IPS DF 19.7 (cell line): ENCODE measurements at regions not wholly inside any gene's neighbourhood (a gene's known extent, or its start where the extent isn't known, plus 50 kb on each side); places are given as distances from the start of the nearest gene placed in this dataset.
A peak's percentile ranks its signal among the peaks of the same experiment; 100 is the strongest.
"Not testable (repeated sequence)": the region's sequence is repeated elsewhere in the genome, so short reads cannot be mapped to it uniquely, and the experiment has no call there.

ENCODE experiments used
- DNase-seq: peaks from one replicate; pipeline ENCODE4 v3.0.0-alpha.2; 2013; ENCODE audit warnings: low read depth, low spot score

DNA sequence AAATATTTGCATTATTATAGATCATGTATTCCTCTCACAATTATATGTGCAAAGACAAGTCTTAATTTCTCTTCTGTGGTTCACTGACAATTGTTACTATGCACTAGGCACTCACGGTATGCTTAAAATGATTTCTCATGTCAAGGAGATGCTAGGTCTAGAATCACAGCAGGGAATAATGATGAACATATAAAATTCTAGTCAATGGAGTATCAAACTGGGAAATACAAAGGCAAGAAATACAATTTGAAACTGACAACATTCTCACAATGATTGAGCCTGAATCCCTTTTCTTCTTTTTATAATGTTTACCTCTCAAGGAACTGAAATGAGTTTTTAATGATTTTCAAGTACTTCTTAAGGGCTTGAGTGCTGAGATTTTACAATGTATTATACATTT lies 302.3 kb upstream of the GRAMD2B start:
- no peak for DNase-seq

DNA sequence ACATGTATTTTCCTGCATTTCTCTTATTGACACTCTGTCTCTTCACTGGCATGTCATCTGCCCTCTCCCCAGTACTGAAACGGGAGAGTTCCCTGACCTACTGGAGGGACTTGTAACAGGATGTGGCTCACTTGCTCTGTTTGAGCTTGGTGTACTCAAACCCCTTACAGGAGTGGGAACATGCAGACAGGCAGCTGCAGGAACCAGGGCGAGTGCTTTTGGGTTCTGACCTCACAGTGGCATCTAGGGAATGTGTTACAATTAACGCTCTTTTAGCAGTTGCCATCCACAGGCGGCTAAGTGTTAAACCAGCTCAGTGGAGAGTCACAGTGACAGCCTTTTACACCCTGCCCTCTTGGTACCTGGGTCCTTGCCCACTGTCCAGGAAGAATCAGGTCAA lies 300.3 kb upstream of the GRAMD2B start:
- peak; percentile 52 for DNase-seq

DNA sequence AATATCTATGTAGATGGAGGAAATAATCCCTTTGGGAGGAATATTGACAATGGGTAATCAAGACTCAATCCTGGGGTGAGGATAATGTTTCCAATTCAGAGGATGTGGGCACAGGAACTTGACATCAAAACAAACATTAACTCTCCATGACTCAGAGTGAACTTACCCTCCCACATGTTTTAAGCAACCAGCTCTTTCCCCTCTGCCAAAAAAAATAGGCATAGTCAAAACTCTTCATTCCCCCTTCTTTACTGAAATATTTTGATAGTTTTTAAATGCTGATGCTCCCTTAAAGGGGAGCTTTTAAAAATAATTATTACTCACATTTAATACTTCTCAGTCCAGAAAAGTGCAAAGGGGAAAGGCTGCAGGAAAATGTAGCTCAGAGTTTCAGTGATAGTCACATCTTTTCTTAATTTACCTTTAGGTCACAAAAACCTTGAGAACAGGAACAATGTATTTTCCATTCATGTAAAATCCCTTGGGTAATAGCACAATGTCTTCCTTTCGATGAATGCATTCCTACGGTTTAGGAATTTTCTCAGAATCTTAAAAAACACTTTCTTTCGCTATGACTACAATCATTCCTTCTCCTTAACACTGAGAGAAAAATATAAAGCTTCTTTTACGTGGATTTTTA lies 298.4 kb upstream of the GRAMD2B start:
- DNase-seq = no peak

DNA sequence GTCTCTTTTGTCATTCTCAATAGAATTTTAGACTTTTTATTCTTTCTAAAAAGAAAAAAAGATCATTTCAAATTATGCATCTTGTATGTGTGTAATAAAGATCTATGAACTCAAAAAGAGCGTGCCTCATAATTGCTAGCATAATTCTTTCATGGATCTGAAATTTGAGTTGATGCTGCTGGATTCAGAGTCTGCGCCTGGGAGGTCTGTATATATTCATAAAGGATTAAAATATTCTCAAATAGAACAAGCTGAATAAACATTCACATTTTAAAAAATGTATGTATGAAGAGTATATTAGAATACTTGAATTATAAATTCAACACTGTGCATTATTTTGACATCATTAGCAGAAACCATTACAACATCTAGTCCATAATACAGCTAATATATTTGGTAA lies 297.8 kb upstream of the GRAMD2B start:
- DNase-seq = no peak

DNA sequence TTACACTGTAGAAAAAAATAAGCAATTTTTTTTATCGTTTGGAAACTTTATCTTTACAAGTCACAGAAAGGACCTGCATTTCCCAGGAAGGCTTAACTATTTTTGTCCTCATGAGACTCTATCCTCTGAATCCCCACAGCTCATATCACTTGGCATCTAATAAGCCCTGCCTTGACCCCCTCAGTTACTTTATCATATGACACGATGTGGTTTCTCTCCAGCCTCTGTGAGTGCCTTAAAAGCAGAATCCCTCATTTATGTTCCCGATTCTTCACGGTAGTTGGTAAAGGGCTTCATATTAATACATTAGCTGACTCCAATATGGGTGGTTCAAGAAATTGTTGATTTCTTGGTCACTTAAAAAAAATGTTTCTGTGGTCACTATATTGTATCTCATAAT lies 296.6 kb upstream of the GRAMD2B start:
- no peak for DNase-seq

DNA sequence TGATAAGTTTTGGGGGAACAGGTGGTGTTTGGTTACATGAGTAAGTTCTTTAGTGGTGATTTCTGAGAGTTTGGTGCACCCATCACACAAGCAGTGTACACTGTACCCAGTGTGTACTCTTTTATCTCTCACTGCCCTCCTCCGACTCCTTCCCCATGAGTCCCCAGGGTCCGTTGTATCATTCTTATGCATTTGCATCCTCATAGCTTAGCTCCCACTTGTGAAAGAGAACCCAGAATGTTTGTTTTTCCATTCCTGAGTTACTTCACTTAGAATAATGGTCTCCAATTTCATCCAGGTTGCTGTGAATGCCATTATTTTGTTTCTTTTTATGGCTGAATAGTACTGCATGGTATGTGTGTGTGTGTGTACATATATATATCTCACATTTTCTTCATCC lies 295.8 kb upstream of the GRAMD2B start:
- DNase-seq = not testable (repeated sequence)

DNA sequence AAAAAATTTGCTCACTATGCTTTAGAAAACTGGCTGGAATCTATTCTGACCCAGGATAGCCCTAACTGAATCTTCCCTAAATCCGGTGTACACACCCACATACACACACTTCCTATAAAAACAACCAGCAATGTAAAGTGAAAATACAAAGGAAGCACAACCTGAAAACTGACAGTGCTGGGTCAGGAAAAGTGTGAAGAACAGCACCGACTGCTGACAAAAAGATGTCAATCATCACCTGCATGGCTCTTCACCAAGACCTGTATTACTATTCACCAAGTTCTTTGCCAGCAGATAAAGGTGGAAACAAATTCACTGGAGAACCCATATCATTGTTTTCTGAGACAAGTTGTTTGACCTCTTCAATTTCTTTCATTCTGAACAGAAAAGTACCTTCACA lies 293.8 kb upstream of the GRAMD2B start:
- no peak for DNase-seq

DNA sequence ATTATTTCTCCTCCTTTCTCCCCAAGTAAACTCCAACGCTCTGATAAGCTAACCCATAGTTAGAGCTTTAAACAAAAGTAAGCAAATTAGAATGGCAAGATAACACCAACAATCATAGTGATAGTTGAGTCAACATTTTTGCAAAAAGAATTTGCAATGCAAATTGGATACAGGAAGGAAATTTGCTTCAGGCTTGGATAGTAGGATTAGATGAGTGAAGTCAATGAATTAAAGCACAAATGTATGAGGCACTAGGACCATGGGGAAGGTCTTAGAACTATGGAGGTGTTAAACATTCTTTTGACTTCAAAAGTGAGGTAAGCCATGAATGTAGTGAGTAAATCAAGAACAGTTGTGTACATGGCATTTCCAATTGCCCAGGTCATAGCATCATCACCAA lies 289.8 kb upstream of the GRAMD2B start:
- DNase-seq = no peak

DNA sequence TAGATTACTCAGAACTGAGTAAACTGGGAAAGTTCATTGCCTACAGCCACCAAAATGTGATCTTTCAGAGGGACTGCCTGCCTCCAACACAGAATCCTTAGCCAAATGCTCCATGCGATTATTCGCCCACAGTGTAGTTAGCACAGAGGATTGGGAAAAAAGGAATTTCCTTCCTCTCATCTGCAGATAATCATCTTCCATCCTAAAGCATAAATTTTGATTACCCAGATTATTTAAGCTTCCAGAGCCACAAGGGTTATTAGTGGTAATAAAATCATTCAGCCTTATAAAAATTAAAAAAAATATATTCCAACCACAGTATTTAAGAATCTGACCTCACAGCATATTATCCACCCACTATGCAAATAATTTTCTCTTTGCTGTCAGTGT lies 285.3 kb upstream of the GRAMD2B start:
- no peak for DNase-seq

DNA sequence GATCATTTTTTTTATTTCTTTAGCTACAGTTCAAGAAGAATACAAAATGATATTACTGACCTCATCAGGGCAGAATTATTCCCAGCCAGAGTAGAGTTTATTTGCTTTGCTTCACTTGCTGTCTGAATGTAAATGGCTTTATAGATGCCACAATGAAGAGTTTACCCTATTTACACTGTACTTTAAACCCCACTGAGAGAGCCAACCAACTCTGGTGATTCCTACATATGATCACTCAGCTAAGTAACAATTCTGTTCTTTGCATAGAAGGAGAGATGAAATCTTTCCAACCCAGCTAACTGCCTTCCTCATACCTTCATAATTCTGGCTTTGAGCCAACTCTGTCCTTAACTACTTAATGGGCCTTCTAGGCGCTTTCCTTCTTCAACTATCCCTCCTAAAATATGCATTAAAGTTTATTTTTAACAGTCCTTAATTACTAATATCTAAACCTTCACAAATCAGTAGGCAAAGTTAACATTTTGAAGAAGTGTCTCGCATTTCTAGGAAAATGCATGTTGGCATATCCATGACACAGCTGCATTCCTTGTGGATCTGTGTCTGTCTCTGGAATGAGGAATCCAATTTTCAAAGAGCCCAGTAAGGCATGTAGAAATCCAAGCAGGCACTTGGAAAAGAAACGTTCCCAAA lies 284.8 kb upstream of the GRAMD2B start:
- DNase-seq = no peak

DNA sequence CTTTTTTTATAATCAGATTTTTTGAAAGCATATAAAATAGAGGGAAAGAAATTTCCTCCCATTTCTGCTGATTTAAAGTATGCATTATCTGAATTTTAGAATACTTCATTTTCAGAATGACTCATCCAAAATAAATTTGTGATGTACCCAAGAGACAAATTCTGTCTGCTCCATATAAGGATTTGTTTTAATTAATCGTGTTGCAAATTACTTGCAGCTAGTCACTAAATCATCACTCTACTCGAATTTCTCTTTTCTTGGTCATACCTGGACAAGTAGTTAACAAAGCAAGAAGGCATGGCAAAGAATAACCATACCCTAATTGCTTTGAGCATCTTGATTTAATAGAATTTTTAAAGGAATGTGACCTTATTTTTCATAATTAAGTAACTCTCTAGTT lies 284.1 kb upstream of the GRAMD2B start:
- DNase-seq = no peak

DNA sequence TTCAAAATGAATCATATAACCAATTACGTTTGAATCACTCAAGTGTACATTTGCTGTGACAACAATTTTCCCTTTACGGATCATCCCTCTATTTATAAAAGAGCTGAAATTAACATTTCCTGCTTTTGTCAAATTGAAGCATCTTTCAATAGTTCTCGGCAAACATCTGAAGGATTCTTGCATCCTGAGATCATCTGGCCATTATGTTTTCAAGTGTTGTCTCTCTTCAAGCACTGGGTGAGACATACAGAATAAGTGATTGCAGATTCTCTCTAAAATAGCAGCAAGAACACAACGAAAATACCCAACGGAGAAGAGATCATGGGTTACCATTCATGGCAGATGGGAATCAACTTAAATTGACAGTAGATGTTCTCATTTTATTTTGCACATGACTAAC lies 283.4 kb upstream of the GRAMD2B start:
- peak; percentile 59 for DNase-seq

DNA sequence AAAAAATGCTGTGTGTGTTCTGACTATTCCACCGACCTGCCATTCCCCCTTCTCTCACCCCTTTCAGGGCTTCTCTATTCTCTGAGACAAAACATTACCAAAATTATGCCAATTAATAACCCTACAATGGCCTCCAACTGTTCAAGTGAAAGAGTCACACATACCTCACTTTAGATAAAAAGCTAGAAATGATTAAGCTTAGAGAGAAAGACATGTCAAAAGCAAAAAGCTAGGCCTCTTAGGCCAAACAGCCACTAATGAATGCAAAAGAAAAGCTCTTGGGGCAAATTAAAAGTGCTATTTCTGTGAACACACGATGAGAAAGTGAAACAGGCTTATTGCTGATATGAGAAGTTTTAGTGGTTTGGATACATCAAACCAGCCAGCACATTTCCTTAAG lies 279.6 kb upstream of the GRAMD2B start:
- no peak for DNase-seq

DNA sequence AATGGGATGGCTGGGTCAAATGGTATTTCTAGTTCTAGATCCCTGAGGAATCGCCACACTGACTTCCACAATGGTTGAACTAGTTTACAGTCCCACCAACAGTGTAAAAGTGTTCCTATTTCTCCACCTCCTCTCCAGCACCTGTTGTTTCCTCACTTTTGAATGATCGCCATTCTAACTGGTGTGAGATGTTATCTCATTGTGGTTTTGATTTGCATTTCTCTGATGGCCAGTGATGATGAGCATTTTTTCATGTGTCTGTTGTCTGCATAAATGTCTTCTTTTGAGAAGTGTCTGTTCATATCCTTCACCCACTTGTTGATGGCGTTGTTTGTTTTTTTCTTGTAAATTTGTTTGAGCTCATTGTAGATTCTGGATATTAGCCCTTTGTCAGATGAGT lies 272.9 kb upstream of the GRAMD2B start:
- not testable (repeated sequence) for DNase-seq

DNA sequence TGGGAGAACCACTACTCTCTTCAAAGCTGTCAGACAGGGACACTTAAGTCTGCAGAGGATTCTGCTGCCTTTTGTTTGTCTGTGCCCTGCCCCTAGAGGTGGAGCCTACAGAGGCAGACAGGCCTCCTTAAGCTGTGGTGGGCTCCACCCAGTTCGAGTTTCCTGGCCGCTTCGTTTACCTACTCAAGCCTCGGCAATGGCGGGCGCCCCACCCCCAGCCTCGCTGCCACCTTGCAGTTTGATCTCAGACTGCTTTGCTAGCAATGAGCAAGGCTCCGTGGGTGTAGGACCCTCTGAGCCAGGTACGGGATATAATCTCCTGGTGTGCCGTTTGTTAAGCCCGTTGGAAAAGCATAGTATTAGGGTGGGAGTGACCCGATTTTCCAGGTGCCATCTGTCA lies 267.9 kb upstream of the GRAMD2B start:
- not testable (repeated sequence) for DNase-seq

DNA sequence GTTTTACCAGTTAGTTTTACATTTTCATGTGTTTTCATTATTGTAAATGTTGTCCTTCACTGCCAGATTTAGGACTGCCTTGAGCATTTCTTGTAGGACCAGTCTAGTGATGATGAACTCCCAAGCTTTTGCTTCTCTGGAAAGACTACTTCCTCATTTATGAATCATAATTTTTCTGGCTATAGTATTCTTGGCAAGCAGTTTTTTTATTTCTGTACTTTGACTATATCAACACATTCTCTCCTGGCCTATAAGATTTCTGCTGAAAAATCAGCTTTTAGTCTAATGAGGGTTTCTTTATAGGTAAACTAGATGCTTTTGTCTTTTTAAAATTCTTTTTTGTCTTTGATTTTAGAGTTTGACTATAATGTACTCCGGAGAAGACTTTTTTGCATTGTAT lies 256.8 kb upstream of the GRAMD2B start:
- no peak for DNase-seq

DNA sequence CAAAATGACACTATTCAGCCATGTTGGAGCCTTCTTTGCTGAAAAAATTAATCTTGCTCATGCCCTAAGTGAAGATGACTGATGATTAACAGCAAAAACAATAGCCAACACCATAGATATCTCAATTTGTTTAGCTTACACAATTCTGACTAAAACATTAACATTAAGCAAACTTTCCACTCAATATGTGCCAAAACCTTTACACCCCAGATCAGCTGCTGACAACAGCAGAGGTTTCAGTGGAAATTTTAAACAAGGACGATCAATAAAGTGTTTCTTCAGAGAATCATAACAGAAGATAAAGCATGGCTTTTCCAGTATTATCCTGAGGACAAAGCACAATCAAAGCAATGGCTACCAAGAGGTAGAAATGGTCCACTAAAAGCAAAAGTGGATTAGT lies 254.4 kb upstream of the GRAMD2B start:
- no peak for DNase-seq

DNA sequence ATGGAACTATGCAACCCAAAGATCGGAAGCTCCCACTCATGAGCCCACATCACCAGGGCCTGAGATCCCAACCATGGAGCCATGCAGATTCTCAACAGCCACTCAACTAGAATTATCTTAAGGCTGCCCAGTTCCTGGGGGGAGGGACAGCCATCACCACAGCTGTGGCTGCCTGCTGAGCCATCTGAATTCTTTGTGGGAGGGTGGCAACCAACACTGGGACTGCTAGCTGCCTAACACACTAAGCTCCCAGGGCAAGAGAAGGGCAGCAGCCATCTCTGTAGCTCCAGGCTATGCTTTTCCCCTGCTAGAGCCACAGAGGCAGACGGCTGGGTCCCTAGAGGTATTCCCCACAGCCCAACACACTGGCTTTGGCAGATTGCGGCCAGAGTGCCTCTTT lies 251.3 kb upstream of the GRAMD2B start:
- DNase-seq = no peak

DNA sequence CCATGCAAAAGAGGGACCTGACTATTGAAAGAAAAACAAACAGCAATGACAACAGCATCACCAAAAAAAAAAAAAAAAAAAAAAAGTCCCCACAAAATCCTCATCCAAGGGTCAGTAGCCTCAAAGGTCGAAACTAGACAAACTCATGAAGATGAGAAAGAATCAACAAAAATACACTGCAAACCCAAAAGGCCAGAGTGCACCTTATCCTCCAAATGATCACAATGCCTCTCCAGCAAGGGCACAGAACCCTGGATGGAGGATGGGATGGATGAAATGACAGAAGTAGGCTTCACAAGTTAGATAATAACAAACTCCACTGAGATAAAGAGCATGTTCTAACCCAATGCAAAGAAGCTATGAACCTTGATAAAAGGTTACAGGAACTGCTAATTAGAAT lies 250.4 kb upstream of the GRAMD2B start:
- DNase-seq = no peak

DNA sequence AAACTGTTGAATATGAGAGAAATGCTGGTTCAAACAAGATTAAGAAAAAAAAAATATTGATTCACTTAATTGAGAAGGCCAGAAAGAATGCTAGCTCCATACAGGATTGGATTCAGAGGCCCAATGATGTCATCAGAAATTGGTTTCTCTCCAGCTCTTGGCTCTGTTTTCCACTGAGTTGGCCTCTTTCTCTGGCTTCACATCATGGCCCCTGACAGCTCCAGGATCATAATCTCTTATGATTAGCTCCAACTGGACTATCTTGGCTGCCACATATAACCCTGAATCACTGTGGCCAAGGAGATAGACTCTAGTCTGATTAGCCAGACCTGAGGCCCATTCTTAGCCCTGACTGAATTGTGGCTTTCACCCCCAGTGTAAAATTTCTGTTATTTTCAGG lies 244.7 kb upstream of the GRAMD2B start:
- no peak for DNase-seq

DNA sequence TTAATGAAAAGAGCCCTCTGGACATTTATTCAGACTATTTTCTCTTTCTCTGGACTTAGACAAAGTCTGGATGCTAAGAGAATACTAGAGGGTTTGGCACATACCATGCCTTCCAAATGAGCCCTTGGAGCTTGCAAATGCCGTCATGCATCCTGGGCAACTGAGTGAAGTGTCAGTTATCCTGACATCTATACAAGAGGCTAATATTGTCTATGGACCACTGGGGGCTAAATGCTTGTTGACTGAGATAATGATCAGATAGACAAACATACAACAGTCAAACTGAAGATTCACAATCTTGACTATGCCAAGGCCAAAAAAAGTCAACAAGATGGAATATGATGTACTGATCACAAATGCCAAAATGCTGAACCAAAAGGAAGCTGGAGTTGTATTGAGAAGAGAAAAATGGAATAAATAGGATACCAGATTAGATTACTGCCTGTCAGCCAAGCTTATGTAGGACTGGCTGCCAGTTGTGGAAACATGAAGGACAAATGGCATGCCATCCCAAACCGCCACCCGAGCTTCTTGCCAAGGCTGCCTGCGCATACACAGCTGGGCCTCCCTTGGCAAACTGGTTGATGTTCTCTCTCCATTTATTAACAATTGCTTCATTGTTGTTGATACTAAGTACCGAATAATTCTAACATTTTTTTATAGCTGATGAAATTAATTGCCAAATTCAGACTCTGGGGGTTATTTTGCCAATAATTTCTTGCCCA lies 240.1 kb upstream of the GRAMD2B start:
- DNase-seq = no peak

DNA sequence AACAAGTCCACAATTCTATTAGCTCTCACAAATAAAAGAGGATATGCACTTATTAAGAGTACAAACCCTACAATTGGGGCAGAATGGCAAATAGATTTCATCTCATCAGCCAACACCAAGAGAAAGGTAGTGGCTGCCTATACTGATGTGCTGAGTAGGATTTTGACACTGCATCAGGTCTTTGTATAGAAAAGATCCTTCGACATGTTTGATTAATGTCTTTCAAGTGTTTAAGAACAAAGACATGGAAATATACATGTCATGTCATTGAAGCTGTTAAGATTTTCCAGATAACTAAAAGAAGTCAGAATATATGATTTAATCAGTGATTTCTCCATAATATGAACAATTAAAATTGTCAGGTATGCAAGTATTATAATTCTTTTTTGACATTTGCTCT lies 238.7 kb upstream of the GRAMD2B start:
- DNase-seq = no peak

DNA sequence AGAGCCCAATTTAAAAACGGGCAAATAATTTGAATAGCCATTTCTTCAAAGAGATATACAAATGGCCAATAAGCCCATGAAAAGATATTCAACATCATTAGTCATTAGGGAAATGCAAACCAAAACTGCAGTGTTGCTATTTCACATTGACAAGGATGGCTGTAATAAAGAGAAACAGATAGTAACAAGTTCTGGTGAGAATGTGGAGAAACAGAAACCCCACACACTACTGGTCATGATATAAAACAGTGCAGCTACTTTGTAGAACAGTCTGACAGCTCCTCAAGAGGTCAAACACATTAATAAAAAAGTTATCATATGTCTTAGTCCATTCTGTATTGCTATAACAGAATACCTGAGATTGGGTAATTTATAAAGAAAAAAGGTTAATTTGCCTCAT lies 237.0 kb upstream of the GRAMD2B start:
- no peak for DNase-seq
